H1 (cell line): ENCODE measurements at regions not wholly inside any gene's neighbourhood (a gene's known extent, or its start where the extent isn't known, plus 50 kb on each side); places are given as distances from the start of the nearest gene placed in this dataset.
A peak's percentile ranks its signal among the peaks of the same experiment; 100 is the strongest.

Experiments used
- ASH2L ChIP-seq: fragments of 200-600, 300-600 bp; sonication (generic); IDR thresholded peaks from one replicate; pipeline ENCODE4 v1.7.1; 2017; ENCODE audit warnings: low read length
- ATF3 ChIP-seq: IDR thresholded peaks from 2 replicates; pipeline ENCODE4 v1.6.1; 2011; ENCODE audit warnings: low read depth, mild to moderate bottlenecking, low read length; ENCODE audit not compliant: insufficient read depth
- CBX5 ChIP-seq: fragments of 300-800, 300-1000 bp; sonication (generic); IDR thresholded peaks from 2 replicates; pipeline ENCODE4 v1.7.1; 2016; ENCODE audit warnings: antibody characterized with exemption, low read length, low read depth
- CBX8 ChIP-seq: fragments of 300-800, 300-1000 bp; sonication (generic); IDR thresholded peaks from 2 replicates; pipeline ENCODE4 v1.7.1; 2016; ENCODE audit warnings: low read depth, low read length, borderline replicate concordance
- E2F6 ChIP-seq: IDR thresholded peaks from 2 replicates; pipeline ENCODE4 v1.6.1; 2012; ENCODE audit warnings: inconsistent platforms
- GABPA ChIP-seq: IDR thresholded peaks from 2 replicates; pipeline ENCODE4 v1.6.1; 2011; ENCODE audit warnings: mild to moderate bottlenecking, low read length, moderate library complexity, borderline replicate concordance; ENCODE audit not compliant: insufficient read depth
- JUND ChIP-seq: IDR thresholded peaks from 2 replicates; pipeline ENCODE4 v1.6.1; 2011; ENCODE audit warnings: mild to moderate bottlenecking, improper control_type of control experiment, low read length
- MAFK ChIP-seq: IDR thresholded peaks from 2 replicates; pipeline ENCODE4 v1.6.1; 2012; ENCODE audit warnings: low read depth, mild to moderate bottlenecking, improper control_type of control experiment, low read length
- RAD21 ChIP-seq, 2 experiments: IDR thresholded peaks in 1 of 2; conservative IDR thresholded peaks in 1 of 2; 2 replicates each; pipeline ENCODE4 v1.6.1; 2011; ENCODE audit warnings: low read depth in 2 of 2, low read length in 2 of 2, improper control_type of control experiment in 1 of 2, inconsistent platforms in 1 of 2, mild to moderate bottlenecking in 1 of 2, moderate library complexity in 1 of 2
- SP4 ChIP-seq: IDR thresholded peaks from 2 replicates; pipeline ENCODE4 v1.6.1; 2012; ENCODE audit warnings: low read length, inconsistent platforms
- TBP ChIP-seq: IDR thresholded peaks from 2 replicates; pipeline ENCODE4 v1.6.1; 2011; ENCODE audit warnings: low read depth, low read length, improper control_type of control experiment

DNA sequence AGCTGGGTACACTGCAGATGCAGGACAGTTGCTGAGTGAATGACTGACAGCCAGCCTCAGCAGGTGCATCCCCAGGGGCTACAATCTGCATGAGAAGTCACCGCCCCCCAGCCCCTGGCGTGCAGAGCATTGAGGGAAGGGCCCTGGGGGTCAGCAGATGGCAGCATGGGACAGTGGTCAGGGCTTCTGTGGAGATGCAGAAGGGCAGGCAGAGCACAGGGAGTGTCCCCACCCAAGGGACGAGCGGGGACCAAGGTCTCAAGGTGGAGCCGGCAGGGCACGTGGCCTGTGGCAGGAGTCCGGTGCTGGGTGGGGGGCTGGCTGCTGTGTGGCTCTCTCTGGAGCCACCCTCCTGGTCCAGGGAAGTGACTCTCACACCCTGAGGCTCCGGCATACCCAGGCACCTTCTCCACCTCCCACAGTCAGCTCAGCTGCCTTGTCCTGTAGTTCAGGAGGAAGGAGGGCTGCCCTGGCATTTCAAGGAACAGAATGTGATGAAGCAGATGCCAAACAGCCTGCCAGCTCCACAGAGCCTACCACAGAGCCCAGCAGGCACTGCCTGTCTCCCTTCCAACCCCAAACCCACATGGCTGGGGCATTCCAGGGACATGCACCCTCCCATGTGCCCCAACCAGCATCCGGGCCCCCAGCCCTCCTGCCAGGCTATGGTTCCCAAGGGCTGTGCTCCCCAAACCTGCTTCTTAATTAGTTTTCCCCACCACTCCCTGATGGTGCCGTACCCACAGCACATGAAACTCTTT lies 114.5 kb downstream of the TMEM130 start (continued):
- TF ChIP-seq MAFK, result no peak
- no peak for TF ChIP-seq JUND
- no peak for TF ChIP-seq ASH2L
- TF ChIP-seq GABPA, result no peak
- TF ChIP-seq ATF3, result no peak
- TF ChIP-seq CBX8, result no peak
- peak; percentile 77 for TF ChIP-seq RAD21 (IDR thresholded peaks at IDR 0.05 in 1 of 2, conservative IDR thresholded peaks at IDR 0.05 in 1 of 2; ENCODE audit: low read depth in 2 of 2, low read length in 2 of 2)
- no peak for TF ChIP-seq TBP
- TF ChIP-seq E2F6, result no peak
- TF ChIP-seq SP4, result no peak
- TF ChIP-seq CBX5, result no peak
